ENCODE measurements at regions not wholly inside any gene's neighbourhood (a gene's known extent, or its start where the extent isn't known, plus 50 kb on each side); places are given as distances from the start of the nearest gene placed in this dataset.
"Not testable (repeated sequence)": the region's sequence is repeated elsewhere in the genome, so short reads cannot be mapped to it uniquely, and the experiment has no call there.

DNA sequence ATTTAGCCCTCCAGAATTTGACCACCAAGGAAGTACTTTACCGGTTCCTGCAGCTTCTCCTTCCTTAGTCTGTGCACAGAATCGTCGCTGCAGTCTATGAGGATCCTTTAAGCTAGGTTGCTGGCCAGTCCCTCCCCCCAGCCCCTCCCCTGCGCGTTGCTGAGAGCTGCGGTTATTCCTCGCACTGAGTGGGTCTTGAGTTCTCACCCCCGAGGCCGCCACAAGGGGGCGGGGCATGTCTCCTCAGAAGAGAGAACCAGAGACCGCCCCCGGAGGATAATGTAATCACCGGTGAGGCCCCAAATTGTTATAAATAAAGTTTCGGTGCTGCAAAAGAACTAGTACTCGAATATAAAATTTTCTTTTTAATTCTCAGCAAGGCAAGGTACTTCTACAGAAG is 1184.9 kb upstream of the CDH2 start:
- Histone ChIP-seq H3K4me1 (no peaks in the 10 kb centered on the region), H4K20me1 (no peaks in the 10 kb centered on the region), H3K4me3 (no peak overlapping the region), H3K36me3 (no peaks in the 10 kb centered on the region), H3K27ac (no peak overlapping the region), H3K9me3 (replicated peaks in 1 of 11) (peaks cover 0 to 6% (median 0%) of the 10 kb centered on the region in 11 experiments; a peak in 1 of 22 replicates), H3K9ac (no peak overlapping the region), H3K4me2 (no peak overlapping the region), H3K27me3 (no peaks in the 10 kb centered on the region)
- no peak for TF ChIP-seq Cebpa-rat (IDR thresholded peaks at IDR 0.05)

GRCh38 chr18:29360659-29361058 is 1183.7 kb upstream of the CDH2 start:
- not testable (repeated sequence) for H4K20me1 ChIP-seq; H3K9ac ChIP-seq; H3K4me3 ChIP-seq; H3K9me3 ChIP-seq (replicated peaks in 1 of 11); H3K27ac ChIP-seq; H3K4me1 ChIP-seq; H3K27me3 ChIP-seq; H3K4me2 ChIP-seq; H3K36me3 ChIP-seq

GRCh38 chr18:29359222-29359621 is 1182.3 kb upstream of the CDH2 start:
- not testable (repeated sequence) for H4K20me1 ChIP-seq; H3K9me3 ChIP-seq (replicated peaks in 1 of 11); H3K4me3 ChIP-seq; H3K4me2 ChIP-seq; H3K27me3 ChIP-seq; H3K36me3 ChIP-seq; H3K4me1 ChIP-seq; H3K27ac ChIP-seq; H3K9ac ChIP-seq

- Histone ChIP-seq H3K27me3 (no peaks in the 10 kb centered on the region), H3K9me3 (replicated peaks in 1 of 11) (peaks cover 0 to 10% (median 3%) of the 10 kb centered on the region in 11 experiments; a peak in 4 of 22 replicates), H3K27ac (no peak overlapping the region), H4K20me1 (no peaks in the 10 kb centered on the region), H3K4me2 (no peak overlapping the region), H3K9ac (no peak overlapping the region), H3K4me3 (no peak overlapping the region), H3K36me3 (no peaks in the 10 kb centered on the region), H3K4me1 (no peaks in the 10 kb centered on the region)
- TF ChIP-seq Cebpa-rat (IDR thresholded peaks at IDR 0.05): no peak
These were observed 1174.2 kb upstream of the CDH2 start for GRCh38 chr18:29351171-29351570.

DNA sequence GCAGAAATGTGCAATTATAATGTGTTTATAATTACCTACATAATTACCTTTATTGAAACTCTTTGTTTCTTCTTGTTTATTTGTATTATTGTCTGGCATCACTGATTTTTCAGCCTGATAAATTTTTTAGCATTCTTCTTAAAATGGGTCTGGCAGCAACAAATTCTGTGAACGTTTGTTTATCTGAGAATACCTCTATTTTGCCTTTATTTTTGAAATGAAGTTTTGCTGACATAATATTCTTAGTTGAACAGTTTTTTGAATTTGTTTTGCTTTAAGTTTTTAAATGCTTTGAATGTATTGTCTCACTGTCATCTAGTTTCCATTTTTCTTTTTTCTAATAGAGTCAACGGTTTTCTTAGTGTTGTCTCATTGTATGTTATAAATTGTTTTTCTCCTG is 1152.0 kb upstream of the CDH2 start:
- no peak overlapping the region for H3K4me3 ChIP-seq
- no peaks in the 10 kb centered on the region for H3K27me3 ChIP-seq
- no peaks in the 10 kb centered on the region for H3K36me3 ChIP-seq
- TF ChIP-seq Cebpa-rat (IDR thresholded peaks at IDR 0.05): no peak
- no peak overlapping the region for H3K27ac ChIP-seq
- no peak overlapping the region for H3K9ac ChIP-seq
- H3K4me1 ChIP-seq: no peaks in the 10 kb centered on the region
- H4K20me1 ChIP-seq: no peaks in the 10 kb centered on the region
- no peak overlapping the region for H3K4me2 ChIP-seq
- H3K9me3 ChIP-seq (replicated peaks in 1 of 11): no peaks in the 10 kb centered on the region

DNA sequence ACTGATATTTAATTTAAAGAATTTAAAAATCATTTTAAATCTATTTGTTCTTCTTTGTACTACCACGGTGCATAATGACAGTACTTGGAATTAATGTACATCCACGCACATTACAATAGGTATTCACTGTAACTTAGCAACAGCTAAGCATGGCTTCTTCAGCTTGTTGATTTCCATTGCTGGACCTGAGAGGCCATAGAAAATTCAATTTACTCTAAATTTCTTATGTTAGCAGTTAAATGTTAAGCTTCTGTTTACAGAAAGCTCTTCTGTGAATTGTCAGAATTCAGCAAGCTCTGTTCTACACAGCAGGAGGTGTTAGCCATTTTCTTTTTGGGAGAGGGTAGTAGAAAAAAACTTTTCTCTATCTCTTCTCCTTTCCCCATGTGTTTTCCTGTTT is 1149.3 kb upstream of the CDH2 start:
- Histone ChIP-seq H3K4me2 (no peak overlapping the region), H3K36me3 (no peaks in the 10 kb centered on the region), H3K9me3 (replicated peaks in 1 of 11) (no peaks in the 10 kb centered on the region), H3K4me1 (no peaks in the 10 kb centered on the region), H3K4me3 (no peak overlapping the region), H4K20me1 (no peaks in the 10 kb centered on the region), H3K27ac (no peak overlapping the region), H3K9ac (no peak overlapping the region), H3K27me3 (no peaks in the 10 kb centered on the region)
- TF ChIP-seq Cebpa-rat (IDR thresholded peaks at IDR 0.05): no peak

- H3K27me3 ChIP-seq: no peaks in the 10 kb centered on the region
- H3K4me3 ChIP-seq: no peak overlapping the region
- H3K9ac ChIP-seq: no peak overlapping the region
- TF ChIP-seq Cebpa-rat (IDR thresholded peaks at IDR 0.05): no peak
- no peaks in the 10 kb centered on the region for H4K20me1 ChIP-seq
- no peaks in the 10 kb centered on the region for H3K9me3 ChIP-seq (replicated peaks in 1 of 11)
- H3K27ac ChIP-seq: no peak overlapping the region
- H3K4me1 ChIP-seq: no peaks in the 10 kb centered on the region
- H3K36me3 ChIP-seq: no peaks in the 10 kb centered on the region
- H3K4me2 ChIP-seq: no peak overlapping the region
These were observed 1144.6 kb upstream of the CDH2 start for GRCh38 chr18:29321561-29321960.

GRCh38 chr18:29313312-29313711 is 1136.4 kb upstream of the CDH2 start:
- H4K20me1 ChIP-seq: no peaks in the 10 kb centered on the region
- no peaks in the 10 kb centered on the region for H3K36me3 ChIP-seq
- no peaks in the 10 kb centered on the region for H3K27me3 ChIP-seq
- no peaks in the 10 kb centered on the region for H3K9me3 ChIP-seq (replicated peaks in 1 of 11)
- no peak overlapping the region for H3K9ac ChIP-seq
- no peak overlapping the region for H3K4me2 ChIP-seq
- no peak for TF ChIP-seq Cebpa-rat (IDR thresholded peaks at IDR 0.05)
- no peak overlapping the region for H3K27ac ChIP-seq
- no peaks in the 10 kb centered on the region for H3K4me1 ChIP-seq
- no peak overlapping the region for H3K4me3 ChIP-seq

- H3K4me2 ChIP-seq: no peak overlapping the region
- TF ChIP-seq Cebpa-rat (IDR thresholded peaks at IDR 0.05): no peak
- no peaks in the 10 kb centered on the region for H4K20me1 ChIP-seq
These were observed 1134.7 kb upstream of the CDH2 start for GRCh38 chr18:29311580-29311979.

DNA sequence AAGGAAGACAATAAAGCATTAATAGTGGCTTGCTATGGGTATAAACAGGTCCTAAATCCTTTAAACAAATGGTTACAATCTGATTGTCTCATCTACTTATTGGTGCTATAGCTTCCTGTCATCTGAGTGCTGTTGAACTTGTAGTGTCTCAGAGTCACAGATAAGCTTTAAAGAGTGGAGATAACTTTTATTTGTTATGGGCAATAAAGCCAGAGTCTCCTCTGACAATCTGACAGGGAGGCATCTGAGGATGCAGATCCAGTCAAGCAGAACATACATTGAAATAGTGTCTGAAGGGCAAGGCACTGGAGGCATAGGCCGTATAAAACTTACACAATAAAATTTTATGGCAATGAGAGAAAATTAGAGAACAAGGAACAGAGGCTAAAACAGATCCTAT is 1132.4 kb upstream of the CDH2 start:
- no peaks in the 10 kb centered on the region for H3K9me3 ChIP-seq (replicated peaks in 1 of 11)
- no peak overlapping the region for H3K9ac ChIP-seq
- H3K27ac ChIP-seq: no peak overlapping the region

More at GRCh38 chr18:29311580-29311979, 1134.7 kb upstream of the CDH2 start:
- H3K27me3 ChIP-seq: no peaks in the 10 kb centered on the region
- H3K4me3 ChIP-seq: no peak overlapping the region
- H3K4me1 ChIP-seq: no peaks in the 10 kb centered on the region
- no peak overlapping the region for H3K9ac ChIP-seq
- no peak overlapping the region for H3K27ac ChIP-seq
- no peaks in the 10 kb centered on the region for H3K9me3 ChIP-seq (replicated peaks in 1 of 11)
- no peaks in the 10 kb centered on the region for H3K36me3 ChIP-seq

GRCh38 chr18:29307982-29308381 is 1131.1 kb upstream of the CDH2 start:
- H3K9ac ChIP-seq: no peak overlapping the region
- no peak overlapping the region for H3K4me3 ChIP-seq
- no peaks in the 10 kb centered on the region for H3K27me3 ChIP-seq
- H3K36me3 ChIP-seq: no peaks in the 10 kb centered on the region
- no peaks in the 10 kb centered on the region for H4K20me1 ChIP-seq
- no peak overlapping the region for H3K4me2 ChIP-seq
- no peaks in the 10 kb centered on the region for H3K9me3 ChIP-seq (replicated peaks in 1 of 11)
- no peak overlapping the region for H3K27ac ChIP-seq
- H3K4me1 ChIP-seq: no peaks in the 10 kb centered on the region
- TF ChIP-seq Cebpa-rat (IDR thresholded peaks at IDR 0.05): no peak

More for the DNA sequence above, 1132.4 kb upstream of the CDH2 start:
- Histone ChIP-seq H4K20me1 (no peaks in the 10 kb centered on the region), H3K4me2 (no peak overlapping the region), H3K4me3 (no peak overlapping the region), H3K4me1 (no peaks in the 10 kb centered on the region), H3K27me3 (no peaks in the 10 kb centered on the region), H3K36me3 (no peaks in the 10 kb centered on the region)
- TF ChIP-seq Cebpa-rat (IDR thresholded peaks at IDR 0.05): no peak

Data from BLaER1 treated with 17β-estradiol and CSF1 and Interleukin-3, amounts not matched to agents 10 nM and 100 nM (cell line).